HEK293 (cell line): ENCODE measurements at regions not wholly inside any gene's neighbourhood (a gene's known extent, or its start where the extent isn't known, plus 50 kb on each side); places are given as distances from the start of the nearest gene placed in this dataset.

Experiments used
- CTCF ChIA-PET: fragments of 350-600 bp; formaldehyde crosslinking; extraction: SDS; loops from one replicate; lab custom pipeline; 2021; ENCODE audit warnings: antibody characterized with exemption; lab: Yijun Ruan, JAX
- POLR2A ChIA-PET: fragments of 300-600 bp; formaldehyde crosslinking; extraction: SDS; loops from one replicate; lab custom pipeline; 2020; ENCODE audit warnings: antibody characterized with exemption, inconsistent platforms; lab: Yijun Ruan, JAX
- H3K27ac ChIP-seq: fragments of 200-500 bp; sonication (Bioruptor generic); 2 replicates; pipeline ENCODE4 v1.5.1; 2014; ENCODE audit warnings: low read depth, low read length, control low read depth, inconsistent platforms; ENCODE audit errors: extremely low read depth
- H3K36me3 ChIP-seq, 2 experiments: fragments of 200-500 bp in 1 of 2; sonication (Bioruptor generic) in 1 of 2; 1 replicate in 1 of 2; 2 replicates in 1 of 2; pipeline ENCODE4 v1.5.1; 2014 to 2017; ENCODE audit warnings: inconsistent platforms in 2 of 2, low read length in 2 of 2; ENCODE audit not compliant: control insufficient read depth in 2 of 2, insufficient read depth in 1 of 2
- H3K4me1 ChIP-seq: fragments of 200-500 bp; sonication (Bioruptor generic); 2 replicates; pipeline ENCODE4 v1.5.1; 2014; ENCODE audit warnings: mild to moderate bottlenecking, low read length, inconsistent platforms; ENCODE audit not compliant: control insufficient read depth, insufficient read depth
- H3K4me3 ChIP-seq: 2 replicates; pipeline ENCODE4 v1.5.1; 2011; ENCODE audit warnings: low read depth, mild to moderate bottlenecking, control low read depth, low read length, moderate library complexity
- H3K9me3 ChIP-seq: fragments of 200-500 bp; sonication (Bioruptor generic); 2 replicates; pipeline ENCODE4 v1.5.1; 2014; ENCODE audit warnings: low read depth, low read length, inconsistent platforms; ENCODE audit not compliant: control insufficient read depth, insufficient read depth
- BCL11B ChIP-seq: fragments of 450-650 bp; formaldehyde crosslinking; IDR thresholded peaks from 2 replicates; pipeline ENCODE4 v1.5.1; 2016; ENCODE audit warnings: low read depth, missing biosample characterization, missing genetic modification characterization
- EGR2 ChIP-seq: fragments of 450-650 bp; formaldehyde crosslinking; IDR thresholded peaks from 2 replicates; pipeline ENCODE4 v1.5.1; 2016; ENCODE audit warnings: low read depth, missing biosample characterization, missing genetic modification characterization
- KLF7 ChIP-seq: fragments of 450-650 bp; formaldehyde crosslinking; IDR thresholded peaks from 2 replicates; pipeline ENCODE4 v1.5.1; 2016; ENCODE audit warnings: missing biosample characterization, missing genetic modification characterization, borderline replicate concordance
- KLF8 ChIP-seq: fragments of 450-650 bp; formaldehyde crosslinking; IDR thresholded peaks from 2 replicates; pipeline ENCODE4 v1.5.1; 2016; ENCODE audit warnings: missing biosample characterization, missing genetic modification characterization
- PRDM1 ChIP-seq: fragments of 450-650 bp; formaldehyde crosslinking; IDR thresholded peaks from 2 replicates; pipeline ENCODE4; 2016; ENCODE audit warnings: missing biosample characterization, missing genetic modification characterization
- RBAK ChIP-seq: fragments of 450-650 bp; formaldehyde crosslinking; IDR thresholded peaks from 2 replicates; pipeline ENCODE4 v1.5.1; 2016; ENCODE audit warnings: missing biosample characterization, missing genetic modification characterization
- ZBTB21 ChIP-seq: fragments of 450-650 bp; formaldehyde crosslinking; IDR thresholded peaks from 2 replicates; pipeline ENCODE4 v1.5.1; 2017; ENCODE audit warnings: missing biosample characterization, missing genetic modification characterization
- ZNF169 ChIP-seq: fragments of 450-650 bp; formaldehyde crosslinking; IDR thresholded peaks from 2 replicates; pipeline ENCODE4 v1.5.1; 2016; ENCODE audit warnings: missing biosample characterization, missing genetic modification characterization
- ZNF302 ChIP-seq: fragments of 450-650 bp; formaldehyde crosslinking; IDR thresholded peaks from 2 replicates; pipeline ENCODE4 v1.5.1; 2016; ENCODE audit warnings: missing biosample characterization, missing genetic modification characterization, low read depth
- ZNF366 ChIP-seq: fragments of 450-650 bp; formaldehyde crosslinking; conservative IDR thresholded peaks from 2 replicates; pipeline ENCODE4 v1.5.1; 2016; ENCODE audit warnings: missing biosample characterization, missing genetic modification characterization
- ZNF37A ChIP-seq: fragments of 450-650 bp; IDR thresholded peaks from 2 replicates; pipeline ENCODE4 v1.5.1; 2018; ENCODE audit warnings: missing biosample characterization, missing genetic modification characterization
- ZNF747 ChIP-seq: fragments of 450-650 bp; formaldehyde crosslinking; IDR thresholded peaks from 2 replicates; pipeline ENCODE4 v1.5.1; 2016; ENCODE audit warnings: missing biosample characterization, missing genetic modification characterization
- TF ChIP-seq, protein P1 (sequence below): fragments of 450-650 bp; formaldehyde crosslinking; IDR thresholded peaks from 2 replicates; pipeline ENCODE4 v1.5.1; 2016; ENCODE audit warnings: missing biosample characterization, missing genetic modification characterization
- TF ChIP-seq, protein P2 (sequence below): fragments of 450-650 bp; formaldehyde crosslinking; IDR thresholded peaks from 2 replicates; pipeline ENCODE4 v1.5.1; 2016; ENCODE audit warnings: missing biosample characterization, missing genetic modification characterization
- TF ChIP-seq, protein P3 (sequence below): fragments of 450-650 bp; formaldehyde crosslinking; IDR thresholded peaks from 2 replicates; pipeline ENCODE4 v1.5.1; 2016; ENCODE audit warnings: missing biosample characterization, missing genetic modification characterization
- TF ChIP-seq, protein P4 (sequence below): fragments of 450-650 bp; formaldehyde crosslinking; IDR thresholded peaks from 2 replicates; pipeline ENCODE4 v1.5.1; 2016; ENCODE audit warnings: missing biosample characterization, missing genetic modification characterization, borderline replicate concordance

DNA sequence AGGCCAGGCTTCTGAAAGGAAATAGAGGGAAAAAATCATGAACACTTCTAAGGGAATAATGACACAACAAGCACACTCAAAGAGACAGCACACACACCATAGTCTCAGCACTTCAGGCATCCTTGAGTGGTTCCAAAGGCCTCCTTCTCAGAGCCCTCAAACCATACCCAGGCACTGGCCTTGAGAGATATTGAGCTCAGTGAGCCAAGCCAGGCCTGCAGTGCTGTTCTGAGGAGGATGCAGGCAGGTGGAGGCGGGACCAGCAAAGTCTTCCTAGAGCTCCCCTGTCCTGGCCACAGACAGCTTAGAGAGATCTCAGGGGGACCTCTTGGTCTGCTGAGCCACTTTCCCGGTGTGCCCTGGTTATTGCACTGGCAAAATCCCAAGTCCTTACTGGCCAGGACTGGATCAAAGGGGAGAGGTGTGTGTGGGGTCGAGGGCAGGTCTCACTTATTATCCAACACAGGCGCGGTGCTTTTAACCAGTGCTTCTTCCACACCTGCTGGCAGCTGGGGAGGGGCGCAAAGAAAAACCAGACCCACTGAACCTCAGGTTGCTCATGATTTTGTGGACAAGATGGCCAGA is 86.8 kb upstream of the HAAO start:
- H3K36me3 ChIP-seq: no peaks in the 10 kb centered on the region
- TF ChIP-seq ZNF37A: no peak
- TF ChIP-seq RBAK (tag by site-specific recombination): no peak
- TF ChIP-seq, protein P1, sequence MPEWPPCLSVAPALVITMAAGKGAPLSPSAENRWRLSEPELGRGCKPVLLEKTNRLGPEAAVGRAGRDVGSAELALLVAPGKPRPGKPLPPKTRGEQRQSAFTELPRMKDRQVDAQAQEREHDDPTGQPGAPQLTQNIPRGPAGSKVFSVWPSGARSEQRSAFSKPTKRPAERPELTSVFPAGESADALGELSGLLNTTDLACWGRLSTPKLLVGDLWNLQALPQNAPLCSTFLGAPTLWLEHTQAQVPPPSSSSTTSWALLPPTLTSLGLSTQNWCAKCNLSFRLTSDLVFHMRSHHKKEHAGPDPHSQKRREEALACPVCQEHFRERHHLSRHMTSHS (tag by site-specific recombination): no peak
- TF ChIP-seq, protein P2, sequence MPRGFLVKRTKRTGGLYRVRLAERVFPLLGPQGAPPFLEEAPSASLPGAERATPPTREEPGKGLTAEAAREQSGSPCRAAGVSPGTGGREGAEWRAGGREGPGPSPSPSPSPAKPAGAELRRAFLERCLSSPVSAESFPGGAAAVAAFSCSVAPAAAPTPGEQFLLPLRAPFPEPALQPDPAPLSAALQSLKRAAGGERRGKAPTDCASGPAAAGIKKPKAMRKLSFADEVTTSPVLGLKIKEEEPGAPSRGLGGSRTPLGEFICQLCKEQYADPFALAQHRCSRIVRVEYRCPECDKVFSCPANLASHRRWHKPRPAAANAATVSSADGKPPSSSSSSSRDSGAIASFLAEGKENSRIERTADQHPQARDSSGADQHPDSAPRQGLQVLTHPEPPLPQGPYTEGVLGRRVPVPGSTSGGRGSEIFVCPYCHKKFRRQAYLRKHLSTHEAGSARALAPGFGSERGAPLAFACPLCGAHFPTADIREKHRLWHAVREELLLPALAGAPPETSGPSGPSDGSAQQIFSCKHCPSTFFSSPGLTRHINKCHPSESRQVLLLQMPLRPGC (tag by site-specific recombination): no peak
- TF ChIP-seq KLF8: no peak
- no peak for TF ChIP-seq ZNF366
- no peak for TF ChIP-seq ZBTB21 (tag by site-specific recombination)
- no peak for TF ChIP-seq EGR2 (tag by site-specific recombination)
- TF ChIP-seq PRDM1 (tag by site-specific recombination): no peak
- ChIA-PET CTCF (interaction anchor here (0.6 to 1.1 kb wide), 2 partner anchors 17 to 20 kb away, joined by 3 to 4 read pairs; no protein-coding TSS in a partner anchor), POLR2A (no interaction called here)
- no peak overlapping the region for H3K4me3 ChIP-seq
- H3K4me1 ChIP-seq: no peaks in the 10 kb centered on the region
- no peaks in the 10 kb centered on the region for H3K9me3 ChIP-seq
- H3K27ac ChIP-seq: no peak overlapping the region

DNA sequence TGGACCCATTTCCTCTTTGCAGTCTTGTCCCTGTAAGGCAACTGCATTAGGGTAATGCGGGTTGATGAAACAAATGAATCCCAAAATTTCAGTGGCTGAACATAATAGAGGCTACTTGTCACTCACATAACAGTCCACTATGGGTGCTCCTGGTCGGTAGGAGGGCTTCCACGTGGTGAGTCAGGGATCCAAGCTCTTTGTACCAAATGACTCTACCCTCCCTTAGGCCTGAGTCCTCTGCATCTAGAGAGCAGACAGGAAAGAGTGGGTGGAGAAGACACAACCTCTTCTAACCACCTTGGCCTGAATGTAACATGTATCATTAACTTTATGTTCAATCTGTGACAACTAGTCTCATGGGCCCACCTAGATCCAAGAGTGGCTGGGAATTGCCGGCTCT is 86.2 kb upstream of the HAAO start:
- H3K4me1 ChIP-seq: no peaks in the 10 kb centered on the region
- H3K27ac ChIP-seq: no peak overlapping the region
- no peak overlapping the region for H3K4me3 ChIP-seq
- no peaks in the 10 kb centered on the region for H3K9me3 ChIP-seq
- ChIA-PET CTCF (interaction anchor here (0.9 kb wide), 1 partner anchor 53 kb away, joined by 3 read pairs; no protein-coding TSS in a partner anchor), POLR2A (no interaction called here)
- TF ChIP-seq ZNF302 (no peak), ZNF169 (no peak), BCL11B (tag by site-specific recombination) (no peak)
- TF ChIP-seq, protein P3, sequence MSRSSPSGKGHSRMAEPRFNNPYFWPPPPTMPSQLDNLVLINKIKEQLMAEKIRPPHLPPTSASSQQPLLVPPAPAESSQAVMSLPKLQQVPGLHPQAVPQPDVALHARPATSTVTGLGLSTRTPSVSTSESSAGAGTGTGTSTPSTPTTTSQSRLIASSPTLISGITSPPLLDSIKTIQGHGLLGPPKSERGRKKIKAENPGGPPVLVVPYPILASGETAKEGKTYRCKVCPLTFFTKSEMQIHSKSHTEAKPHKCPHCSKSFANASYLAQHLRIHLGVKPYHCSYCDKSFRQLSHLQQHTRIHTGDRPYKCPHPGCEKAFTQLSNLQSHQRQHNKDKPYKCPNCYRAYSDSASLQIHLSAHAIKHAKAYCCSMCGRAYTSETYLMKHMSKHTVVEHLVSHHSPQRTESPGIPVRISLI (tag by site-specific recombination): no peak
- TF ChIP-seq, all 188 proteins: peak for 0
- no peaks in the 10 kb centered on the region for H3K36me3 ChIP-seq

DNA sequence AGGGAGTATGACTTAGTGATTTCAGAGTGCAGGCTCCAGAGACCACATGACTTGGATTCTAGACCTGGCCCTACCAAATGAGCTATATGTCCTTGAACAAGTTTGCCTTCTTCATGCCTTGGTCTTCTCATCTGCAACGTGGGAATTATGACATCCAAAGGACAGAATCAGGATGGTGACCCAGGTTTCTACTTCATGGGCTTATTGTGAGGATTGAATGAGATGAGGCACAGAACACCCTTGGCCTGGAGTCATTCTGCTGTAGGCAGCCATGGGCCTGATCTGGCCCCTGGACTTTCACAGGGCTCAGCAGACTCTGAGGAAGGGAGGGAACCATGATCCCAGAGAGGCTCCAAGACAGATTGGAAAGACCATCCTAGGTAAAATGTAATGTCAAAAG is 85.6 kb upstream of the HAAO start:
- Histone ChIP-seq H3K27ac (no peak overlapping the region), H3K36me3 (no peaks in the 10 kb centered on the region), H3K4me3 (no peak overlapping the region), H3K9me3 (no peaks in the 10 kb centered on the region), H3K4me1 (no peaks in the 10 kb centered on the region)
- ChIA-PET POLR2A (no interaction called here), CTCF (interaction anchor here (0.9 kb wide), 1 partner anchor 54 kb away, joined by 3 read pairs; no protein-coding TSS in a partner anchor)
- TF ChIP-seq KLF7 (tag by site-specific recombination) (no peak), ZNF747 (tag by site-specific recombination) (no peak)
- TF ChIP-seq, protein P4, sequence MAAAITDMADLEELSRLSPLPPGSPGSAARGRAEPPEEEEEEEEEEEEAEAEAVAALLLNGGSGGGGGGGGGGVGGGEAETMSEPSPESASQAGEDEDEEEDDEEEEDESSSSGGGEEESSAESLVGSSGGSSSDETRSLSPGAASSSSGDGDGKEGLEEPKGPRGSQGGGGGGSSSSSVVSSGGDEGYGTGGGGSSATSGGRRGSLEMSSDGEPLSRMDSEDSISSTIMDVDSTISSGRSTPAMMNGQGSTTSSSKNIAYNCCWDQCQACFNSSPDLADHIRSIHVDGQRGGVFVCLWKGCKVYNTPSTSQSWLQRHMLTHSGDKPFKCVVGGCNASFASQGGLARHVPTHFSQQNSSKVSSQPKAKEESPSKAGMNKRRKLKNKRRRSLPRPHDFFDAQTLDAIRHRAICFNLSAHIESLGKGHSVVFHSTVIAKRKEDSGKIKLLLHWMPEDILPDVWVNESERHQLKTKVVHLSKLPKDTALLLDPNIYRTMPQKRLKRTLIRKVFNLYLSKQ (tag by site-specific recombination): no peak
